ENCODE measurements at regions not wholly inside any gene's neighbourhood (a gene's known extent, or its start where the extent isn't known, plus 50 kb on each side); places are given as distances from the start of the nearest gene placed in this dataset.

- H3K27ac ChIP-seq, result no peak overlapping the region
- TF ChIP-seq ZFX (IDR thresholded peaks at IDR 0.05), result no peak
- no peak for TF ChIP-seq CTCF (conservative IDR thresholded peaks at IDR 0.05)
Observed at GRCh38 chr16:73151941-73152340, 104.0 kb upstream of the ZFHX3 start.

GRCh38 chr16:73151225-73151624 is 103.3 kb upstream of the ZFHX3 start:
- H3K27ac ChIP-seq, result no peak overlapping the region
- TF ChIP-seq CTCF (conservative IDR thresholded peaks at IDR 0.05) (no peak), ZFX (IDR thresholded peaks at IDR 0.05) (no peak)

GRCh38 chr16:73150786-73151185 is 102.9 kb upstream of the ZFHX3 start:
- no peak overlapping the region for H3K27ac ChIP-seq
- TF ChIP-seq CTCF (conservative IDR thresholded peaks at IDR 0.05) (no peak), ZFX (IDR thresholded peaks at IDR 0.05) (no peak)

- no peak for TF ChIP-seq ZFX (IDR thresholded peaks at IDR 0.05)
- no peak for TF ChIP-seq CTCF (conservative IDR thresholded peaks at IDR 0.05)
- H3K27ac ChIP-seq, result no peak overlapping the region
Observed at GRCh38 chr16:73149334-73149733, 101.4 kb upstream of the ZFHX3 start.

GRCh38 chr16:73147958-73148357 is 100.0 kb upstream of the ZFHX3 start:
- no peak for TF ChIP-seq CTCF (conservative IDR thresholded peaks at IDR 0.05)
- TF ChIP-seq ZFX (IDR thresholded peaks at IDR 0.05), result no peak

GRCh38 chr16:73145166-73145880 is 97.4 kb upstream of the ZFHX3 start:
- TF ChIP-seq ZFX (IDR thresholded peaks at IDR 0.05), result no peak
- TF ChIP-seq CTCF (conservative IDR thresholded peaks at IDR 0.05), result no peak
- H3K27ac ChIP-seq, result no peak overlapping the region

More at GRCh38 chr16:73147958-73148357, 100.0 kb upstream of the ZFHX3 start:
- no peak overlapping the region for H3K27ac ChIP-seq

- H3K27ac ChIP-seq, result no peak overlapping the region
- no peak for TF ChIP-seq ZFX (IDR thresholded peaks at IDR 0.05)
- no peak for TF ChIP-seq CTCF (conservative IDR thresholded peaks at IDR 0.05)
Observed at GRCh38 chr16:73143576-73144422, 95.9 kb upstream of the ZFHX3 start.

All from C4-2B (cell line).